IPS DF 4.7 (cell line): ENCODE measurements at regions not wholly inside any gene's neighbourhood (a gene's known extent, or its start where the extent isn't known, plus 50 kb on each side); places are given as distances from the start of the nearest gene placed in this dataset.

ENCODE experiments used
- DNase-seq: peaks from one replicate; pipeline ENCODE4 v3.0.0-alpha.2; 2013; ENCODE audit warnings: low spot score; ENCODE audit errors: extremely low read depth

- no peak for DNase-seq
These were observed 61.9 kb upstream of the NRSN1 start for GRCh38 chr6:24064106-24064505.

GRCh38 chr6:24064832-24065231 is 61.2 kb upstream of the NRSN1 start:
- no peak for DNase-seq

GRCh38 chr6:24069526-24069925 is 56.5 kb upstream of the NRSN1 start:
- no peak for DNase-seq

GRCh38 chr6:24072038-24072746 is 53.8 kb upstream of the NRSN1 start:
- DNase-seq = no peak

GRCh38 chr6:24076011-24076410 is 50.0 kb upstream of the NRSN1 start:
- DNase-seq = no peak
